K562 (cell line): ENCODE measurements at regions not wholly inside any gene's neighbourhood (a gene's known extent, or its start where the extent isn't known, plus 50 kb on each side); places are given as distances from the start of the nearest gene placed in this dataset.

Source experiments
- ATAC-seq: fragments of 200-7000 bp; cut with Tn5 transposase; 3 replicates; pipeline ENCODE4 v1.9.1; 2020; ENCODE audit warnings: moderate library complexity
- BruUV-seq: library from RNA; stranded (reverse); fragments of 400-500 nt; replicated peaks from 2 replicates; lab custom pipeline; 2021; lab: Mats Ljungman, UMichigan
- CTCF ChIA-PET: fragments of 300-600 bp; formaldehyde crosslinking; extraction: SDS; loops from one replicate; lab custom pipeline; 2021; ENCODE audit warnings: low intra/inter-chr PET ratio; lab: Yijun Ruan, JAX
- POLR2A ChIA-PET: fragments of 300-600, 350-650 bp; sonication (Branson Sonifier 250); formaldehyde crosslinking; extraction: SDS; loops from one replicate; lab custom pipeline; 2021; ENCODE audit warnings: antibody characterized with exemption, inconsistent platforms; lab: Yijun Ruan, JAX
- DNase-seq, 4 experiments: peaks; one replicate each; pipeline versions ENCODE4 v3.0.0 to v3.0.0-alpha.2; 2011 to 2018; ENCODE audit warnings: low spot score in 3 of 4, mixed read lengths in 3 of 4; ENCODE audit errors: extremely low read depth in 1 of 4
- FAIRE-seq: peaks from 2 replicates; lab custom pipeline; 2011; peaks lifted over from hg19 to GRCh38; lab: Jason Lieb, UNC
- H2AFZ ChIP-seq: 2 replicates; pipeline ENCODE4 v1.6.0; 2011; ENCODE audit warnings: low read depth, low read length, control low read depth, inconsistent platforms
- H3K27ac ChIP-seq: fragments of 200-600 bp; 3 replicates; pipeline ENCODE4 v1.8.0; 2011; ENCODE audit warnings: low read depth, mild to moderate bottlenecking, control low read depth, inconsistent platforms, low read length, moderate library complexity, mixed read lengths; ENCODE audit errors: extremely low read depth
- H3K27me3 ChIP-seq, 2 experiments: fragments of 300-600 bp in 1 of 2; 2 replicates in 1 of 2; 3 replicates in 1 of 2; pipeline versions ENCODE4 v1.6.0 to v1.8.0; 2011; ENCODE audit warnings: inconsistent platforms in 2 of 2, low read length in 2 of 2, mild to moderate bottlenecking in 1 of 2, mixed read lengths in 1 of 2, moderate library complexity in 1 of 2; ENCODE audit not compliant: control insufficient read depth in 2 of 2, insufficient read depth in 2 of 2
- H3K36me3 ChIP-seq: fragments of 300-600 bp; 3 replicates; pipeline ENCODE4 v1.8.0; 2011; ENCODE audit warnings: mild to moderate bottlenecking, low read length, inconsistent platforms; ENCODE audit not compliant: control insufficient read depth, insufficient read depth
- H3K4me1 ChIP-seq, 2 experiments: fragments of 200-600 bp in 1 of 2; replicated peaks in 1 of 2; 2 replicates in 1 of 2; 3 replicates in 1 of 2; pipeline versions ENCODE4 v1.5.1 to v1.8.0; 2011; ENCODE audit warnings: inconsistent platforms in 2 of 2, low read length in 2 of 2, mild to moderate bottlenecking in 1 of 2, mixed read lengths in 1 of 2, moderate library complexity in 1 of 2; ENCODE audit not compliant: control insufficient read depth in 2 of 2, insufficient read depth in 2 of 2
- H3K4me2 ChIP-seq: 2 replicates; pipeline ENCODE4 v1.6.1; 2011; ENCODE audit warnings: low read length, control low read depth, inconsistent platforms, mixed read lengths; ENCODE audit not compliant: insufficient read depth
- H3K4me3 ChIP-seq: fragments of 200-600 bp; sonication (generic), shearing (Covaris generic); 2 replicates; pipeline ENCODE4 v1.5.1; 2016; ENCODE audit warnings: control low read depth, inconsistent platforms
- H3K79me2 ChIP-seq: fragments of 200-600 bp; 3 replicates; pipeline ENCODE4 v1.8.0; 2011; ENCODE audit warnings: low read length, inconsistent platforms; ENCODE audit not compliant: control insufficient read depth, insufficient read depth
- H3K9ac ChIP-seq, 2 experiments: 2 replicates each; pipeline versions ENCODE4 v1.6.0 to v1.6.1; 2011; ENCODE audit warnings: low read depth in 2 of 2, low read length in 2 of 2, control low read depth in 1 of 2, inconsistent platforms in 1 of 2, mild to moderate bottlenecking in 1 of 2, mixed read lengths in 1 of 2; ENCODE audit not compliant: insufficient read depth in 1 of 2
- H3K9me1 ChIP-seq: one replicate; pipeline ENCODE4 v1.6.0; 2011; ENCODE audit warnings: inconsistent platforms, mild to moderate bottlenecking, low read length, moderate library complexity; ENCODE audit not compliant: control insufficient read depth, insufficient read depth
- H3K9me3 ChIP-seq: replicated peaks from 2 replicates; pipeline ENCODE4 v1.5.1; 2011; ENCODE audit warnings: low read depth, low read length, inconsistent platforms; ENCODE audit not compliant: control insufficient read depth, insufficient read depth
- H4K20me1 ChIP-seq: replicated peaks from 2 replicates; pipeline ENCODE4 v1.6.1; 2011; ENCODE audit warnings: low read length, inconsistent platforms, mixed read lengths; ENCODE audit not compliant: control insufficient read depth, insufficient read depth
- CTCF ChIP-seq, 3 experiments: IDR thresholded peaks in 2 of 3; conservative IDR thresholded peaks in 1 of 3; 2 replicates each; pipeline ENCODE4 v1.5.1; 2011 to 2012; ENCODE audit warnings: low read length in 3 of 3, mild to moderate bottlenecking in 3 of 3, control low read depth in 2 of 3, improper control_type of control experiment in 1 of 3, inconsistent platforms in 1 of 3, low read depth in 1 of 3, mixed read lengths in 1 of 3, moderate library complexity in 1 of 3; ENCODE audit not compliant: insufficient read depth in 2 of 3
- EWSR1 ChIP-seq: fragments of 450-650 bp; IDR thresholded peaks from 2 replicates; pipeline ENCODE4 v1.6.1; 2018; ENCODE audit warnings: borderline replicate concordance, mild to moderate bottlenecking, low read depth, moderate library complexity; ENCODE audit not compliant: partially characterized antibody
- PHTF2 ChIP-seq: fragments of 250-450 bp; sonication (Bioruptor Pico); IDR thresholded peaks from 2 replicates; pipeline ENCODE4 v1.5.0; 2021; ENCODE audit warnings: mild to moderate bottlenecking
- PREB ChIP-seq: sonication (generic); formaldehyde crosslinking; IDR thresholded peaks from 2 replicates; pipeline ENCODE4 v1.8.1; 2023; ENCODE audit warnings: mild to moderate bottlenecking, missing genetic modification reagents
- ZNF586 ChIP-seq: fragments of 450-650 bp; formaldehyde crosslinking; conservative IDR thresholded peaks from 2 replicates; pipeline ENCODE4 v1.4.0; 2020; ENCODE audit warnings: mild to moderate bottlenecking, moderate library complexity
- WGBS: fragments of 100-300 bp; shearing (Covaris generic); methylation state at CpG from one replicate; pipeline ENCODE4 v1.1.6; 2016; ENCODE audit warnings: low coverage, mixed read lengths; ENCODE audit not compliant: insufficient coverage; ENCODE audit errors: missing lambda C conversion rate; 5-methylcytosine and 5-hydroxymethylcytosine counted together
- in situ Hi-C: fragments of 300-500 bp; cut with MboI; formaldehyde crosslinking; loops from 4 replicates; pipeline ENCODE4 v1.15.0; 2018; ENCODE audit warnings: inconsistent platforms, mixed read lengths
- intact Hi-C: fragments of 100-400 bp; cut with micrococcal nuclease; formaldehyde crosslinking; loops from 2 replicates; pipeline ENCODE4 v1.14.2; 2022

- 0% methylated on average over 4 of the region's 4 CpGs for WGBS
- CTCF ChIA-PET: no interaction called here
- TF ChIP-seq CTCF (IDR thresholded peaks at IDR 0.05 in 2 of 3, conservative IDR thresholded peaks at IDR 0.05 in 1 of 3; ENCODE audit: insufficient read depth in 2 of 3, low read depth in 1 of 3, low read length in 3 of 3): 0 out of 6 replicates have a peak, but pooled peaks of 1 of the 3 experiments have one; percentile 14
- no peak for TF ChIP-seq ZNF586 (CRISPR knock-in tag)
- no peak for TF ChIP-seq PHTF2 (CRISPR knock-in tag)
- no peak for TF ChIP-seq EWSR1
- no peak for TF ChIP-seq PREB
Observed at GRCh38 chr12:130064999-130065398, 97.3 kb upstream of the FZD10 start.

More at GRCh38 chr12:130064999-130065398, 97.3 kb upstream of the FZD10 start:
- Histone ChIP-seq H4K20me1 (no peaks in the 10 kb centered on the region; the same call in 1 of the 2 replicates), H3K79me2 (no peaks in the 10 kb centered on the region), H2AFZ (no peak overlapping the region), H3K4me3 (no peak overlapping the region), H3K9ac (no peak overlapping the region), H3K4me1 (no peaks in the 10 kb centered on the region), H3K27me3 (no peaks in the 10 kb centered on the region), H3K27ac (no peak overlapping the region), H3K36me3 (no peaks in the 10 kb centered on the region), H3K4me2 (no peak overlapping the region), H3K9me3 (no peaks in the 10 kb centered on the region), H3K9me1 (no peaks in the 10 kb centered on the region)
- no peak for DNase-seq
- FAIRE-seq: no peak
- no TSS peak for BruUV-seq
- in situ Hi-C loops: no loop called here
- intact Hi-C loops: no loop called here
- POLR2A ChIA-PET: no interaction called here
- no peak for ATAC-seq
